HS-5 (cell line): ENCODE measurements at regions not wholly inside any gene's neighbourhood (a gene's known extent, or its start where the extent isn't known, plus 50 kb on each side); places are given as distances from the start of the nearest gene placed in this dataset.

Experiments used
- DNase-seq: peaks from one replicate; pipeline ENCODE4 v3.0.0-alpha.2; 2012; ENCODE audit warnings: low read depth

GRCh38 chr2:7891312-7891711 is 790.5 kb upstream of the ID2 start:
- DNase-seq = no peak

DNA sequence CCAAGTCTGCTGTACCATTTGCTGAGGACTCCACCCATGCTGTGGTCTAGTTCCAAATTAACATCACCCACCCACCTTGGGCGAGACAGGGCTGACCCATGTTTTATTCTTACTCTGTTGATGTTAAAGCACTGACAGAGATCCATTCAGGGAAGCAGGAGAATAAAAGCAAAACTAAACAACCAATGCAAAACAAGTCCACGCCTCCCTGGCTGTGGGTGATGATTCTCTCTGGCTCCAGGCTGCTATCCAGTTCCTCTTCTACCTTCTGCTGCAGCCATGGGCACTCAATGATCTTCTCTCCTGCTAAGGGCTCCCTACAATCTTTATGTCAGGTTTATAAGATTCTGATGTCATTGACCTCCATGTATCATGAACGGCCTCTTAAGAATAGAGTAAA is 786.6 kb upstream of the ID2 start:
- no peak for DNase-seq

- no peak for DNase-seq
These were observed 784.8 kb upstream of the ID2 start for GRCh38 chr2:7896940-7897487.

DNA sequence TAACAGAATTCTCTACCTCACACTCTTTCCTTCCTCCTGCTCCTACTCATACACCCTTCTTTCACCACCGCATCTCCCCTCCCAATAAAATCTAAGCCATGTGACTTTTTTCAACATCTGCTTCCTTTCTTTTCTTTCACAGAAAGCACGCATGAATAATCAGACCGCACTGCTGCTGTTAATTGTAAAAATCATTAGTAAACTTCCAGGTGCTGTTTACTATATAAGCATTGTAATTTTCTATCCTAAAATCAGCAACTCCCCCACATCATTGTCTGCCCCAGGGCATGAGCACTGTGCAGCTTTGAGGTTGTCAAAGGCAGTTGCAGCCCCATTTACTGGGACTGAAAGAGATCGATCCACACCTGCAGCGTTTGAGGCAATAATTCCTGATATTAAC is 782.6 kb upstream of the ID2 start:
- DNase-seq = no peak

DNA sequence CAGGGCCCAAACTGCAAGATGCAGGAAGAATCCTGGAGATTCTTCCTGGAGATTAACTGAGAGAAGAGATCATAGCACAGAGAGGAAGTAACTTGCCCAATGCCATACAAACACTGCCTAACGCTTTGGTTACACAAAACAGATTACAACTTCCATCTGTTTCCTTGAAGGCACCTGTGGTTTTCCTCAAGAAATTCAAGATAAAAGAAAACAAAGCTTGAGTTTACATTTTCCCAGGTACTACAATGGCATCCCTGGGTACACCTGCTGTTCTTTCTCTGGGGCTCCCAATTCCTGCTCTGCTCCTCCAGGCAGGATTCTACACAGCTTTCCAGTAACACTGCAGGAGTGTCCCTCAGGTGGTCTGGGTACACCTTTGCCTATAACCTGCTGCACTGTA is 781.9 kb upstream of the ID2 start:
- no peak for DNase-seq

GRCh38 chr2:7900593-7900992 is 781.3 kb upstream of the ID2 start:
- no peak for DNase-seq

DNA sequence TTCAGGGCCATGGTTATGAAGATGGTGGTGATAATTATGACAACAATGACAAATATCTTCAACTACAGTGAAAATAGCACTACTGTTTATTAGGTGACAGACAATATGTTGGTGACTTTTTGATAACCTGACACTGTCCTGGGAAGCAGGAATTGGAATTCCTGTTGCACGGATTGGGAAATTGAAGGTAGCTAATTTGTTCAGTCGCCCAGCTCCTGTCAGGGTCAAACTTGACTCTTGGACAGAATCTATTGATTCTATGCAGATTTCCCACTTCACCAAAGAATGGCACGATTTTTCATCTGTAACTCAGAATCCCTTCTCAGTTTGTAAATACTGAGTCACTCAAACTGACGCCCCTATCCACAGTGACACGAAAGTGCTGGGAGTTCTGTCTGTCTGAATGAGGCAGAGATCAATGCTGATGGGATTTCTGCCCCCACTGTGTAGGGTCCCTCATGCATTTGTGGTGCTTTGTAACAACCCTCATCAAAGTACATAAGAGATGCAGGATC is 779.5 kb upstream of the ID2 start:
- no peak for DNase-seq

GRCh38 chr2:7904319-7904718 is 777.5 kb upstream of the ID2 start:
- DNase-seq = no peak

DNA sequence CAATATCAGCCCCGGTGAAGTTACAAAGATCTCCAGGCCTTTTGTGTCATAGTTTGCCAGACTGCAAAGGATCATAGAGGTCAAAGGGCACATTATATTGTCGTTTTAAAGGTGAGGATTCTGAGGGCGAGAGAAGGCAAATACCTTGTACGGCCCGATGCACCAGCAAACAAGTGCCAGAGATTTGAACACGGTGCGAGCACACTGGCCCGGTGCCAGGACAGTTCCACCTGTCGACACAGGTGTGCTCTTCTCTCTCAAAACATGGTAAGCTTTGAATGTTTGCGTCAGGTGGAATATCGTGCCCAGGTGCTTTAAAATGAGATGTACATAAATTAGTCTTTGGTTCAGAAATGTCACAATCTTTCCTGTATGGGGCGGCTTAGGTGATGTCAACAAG is 776.1 kb upstream of the ID2 start:
- no peak for DNase-seq

DNA sequence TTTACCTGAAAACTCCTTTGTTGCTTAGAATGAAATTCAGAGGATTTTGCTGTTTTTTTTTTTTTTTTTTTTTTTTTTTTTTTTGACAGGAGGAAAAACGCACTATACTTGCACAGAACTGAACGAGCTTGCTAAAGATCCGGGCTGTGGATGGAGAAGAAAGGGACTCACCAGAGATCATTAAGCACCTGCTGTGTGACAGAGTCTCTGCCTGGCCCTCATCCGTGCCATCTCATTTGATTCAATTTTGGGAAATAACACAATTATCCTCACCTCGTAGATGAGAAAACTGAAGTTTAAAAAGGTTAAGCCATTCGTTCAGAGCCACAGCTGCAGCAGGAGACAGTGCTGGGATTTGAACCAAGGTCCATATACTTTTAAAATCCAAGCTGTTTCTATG is 775.4 kb upstream of the ID2 start:
- no peak for DNase-seq

DNA sequence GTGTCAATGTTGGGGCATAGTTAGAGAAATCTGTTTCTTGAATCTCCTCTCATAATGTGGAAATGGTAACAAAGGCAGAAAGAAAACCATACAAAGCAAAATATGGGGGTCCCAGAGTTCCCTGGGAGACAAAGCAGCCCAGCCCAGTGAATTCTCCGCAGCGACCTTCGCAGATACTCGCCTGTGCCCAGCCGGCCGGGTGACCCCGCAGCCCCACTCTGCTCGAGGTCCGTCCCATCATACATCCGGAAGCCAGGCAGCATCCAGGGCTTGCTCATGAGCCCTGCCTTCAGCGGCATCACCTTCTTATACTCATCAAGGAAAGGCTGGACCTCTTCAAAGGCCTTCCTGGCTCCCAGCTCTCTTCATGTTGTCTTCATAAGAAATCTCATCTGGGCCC is 774.8 kb upstream of the ID2 start:
- no peak for DNase-seq

- DNase-seq = no peak
These were observed 771.1 kb upstream of the ID2 start for GRCh38 chr2:7910752-7911151.

- DNase-seq = no peak
These were observed 770.7 kb upstream of the ID2 start for GRCh38 chr2:7911196-7911595.

DNA sequence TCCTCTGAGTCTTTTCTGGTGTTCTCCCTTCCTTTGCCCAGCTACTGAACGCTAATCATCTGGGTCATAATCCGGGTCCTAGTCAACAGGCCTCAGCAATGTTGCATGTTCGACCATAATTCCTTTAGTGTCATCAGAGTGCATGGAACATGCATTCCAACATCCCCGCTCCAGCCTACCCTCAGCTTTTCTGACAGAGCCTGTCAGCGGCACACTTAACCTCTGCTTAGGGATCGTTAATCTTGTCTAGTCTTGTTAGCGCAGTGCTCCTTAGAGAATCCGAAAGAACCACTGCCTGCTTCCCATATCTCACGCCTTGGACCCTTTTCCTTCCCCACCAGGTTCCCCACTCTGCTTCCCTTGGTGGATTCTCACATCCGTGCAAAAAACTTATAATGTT is 767.9 kb upstream of the ID2 start:
- no peak for DNase-seq

DNA sequence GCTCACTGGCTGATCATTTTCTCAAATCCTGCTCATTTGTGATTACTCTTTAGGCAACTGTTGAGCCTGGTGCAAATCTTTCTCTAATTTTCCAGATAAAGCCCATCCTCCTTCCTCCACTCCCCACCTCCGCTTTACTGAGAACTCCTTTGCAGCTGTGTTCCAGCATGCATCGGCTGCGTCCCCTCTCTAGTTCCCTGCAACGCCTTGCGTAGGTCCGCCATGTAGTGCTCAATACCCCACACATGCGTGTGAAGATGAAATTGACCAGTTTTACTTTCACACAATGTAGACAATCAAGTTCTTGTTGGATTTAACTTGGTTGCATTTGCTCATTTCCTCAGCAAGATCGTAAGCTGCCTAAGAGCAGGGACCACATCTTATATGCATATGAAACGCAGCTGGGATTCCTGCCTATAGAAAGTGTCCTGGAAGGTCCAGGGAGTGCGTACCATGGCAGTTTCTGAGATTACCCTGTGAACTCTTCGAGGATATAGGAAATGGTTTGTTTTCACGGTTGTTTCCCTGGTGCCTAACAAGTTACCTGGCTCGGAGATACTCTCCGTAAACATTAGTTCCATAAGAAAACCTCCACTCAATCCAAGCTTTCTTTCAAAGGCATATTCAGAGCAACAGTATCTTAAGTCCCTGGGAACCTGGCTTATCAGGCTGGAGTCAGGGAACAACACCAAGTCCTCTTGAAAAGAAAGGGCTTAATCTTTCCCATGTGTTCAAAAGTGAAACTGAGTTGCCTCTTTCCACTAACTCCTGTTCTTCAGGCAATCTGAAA is 766.4 kb upstream of the ID2 start:
- DNase-seq = no peak

DNA sequence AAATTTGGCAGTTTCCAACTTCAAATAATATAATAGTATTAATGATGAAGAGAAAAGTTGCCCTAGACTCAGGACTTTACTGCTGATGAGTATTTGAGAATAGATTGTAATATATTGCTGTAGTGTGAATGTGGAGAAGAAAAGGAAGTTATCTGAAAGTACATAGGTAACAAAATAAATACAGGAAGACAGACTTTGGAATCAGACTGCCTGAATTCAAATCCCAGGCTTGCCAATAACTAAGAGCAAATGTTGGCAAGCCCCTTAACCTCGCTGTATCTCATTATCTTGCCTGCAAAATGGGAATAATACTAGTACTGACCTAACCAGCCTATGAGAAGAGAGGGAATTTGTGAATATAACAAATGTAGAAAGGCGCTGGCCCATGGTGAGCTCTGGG is 765.2 kb upstream of the ID2 start:
- no peak for DNase-seq

- no peak for DNase-seq
These were observed 762.3 kb upstream of the ID2 start for GRCh38 chr2:7919510-7919909.

GRCh38 chr2:7924023-7924762 is 757.7 kb upstream of the ID2 start:
- no peak for DNase-seq

- DNase-seq = no peak
These were observed 756.4 kb upstream of the ID2 start for GRCh38 chr2:7925506-7925905.

- no peak for DNase-seq
These were observed 754.2 kb upstream of the ID2 start for GRCh38 chr2:7927691-7928090.

DNA sequence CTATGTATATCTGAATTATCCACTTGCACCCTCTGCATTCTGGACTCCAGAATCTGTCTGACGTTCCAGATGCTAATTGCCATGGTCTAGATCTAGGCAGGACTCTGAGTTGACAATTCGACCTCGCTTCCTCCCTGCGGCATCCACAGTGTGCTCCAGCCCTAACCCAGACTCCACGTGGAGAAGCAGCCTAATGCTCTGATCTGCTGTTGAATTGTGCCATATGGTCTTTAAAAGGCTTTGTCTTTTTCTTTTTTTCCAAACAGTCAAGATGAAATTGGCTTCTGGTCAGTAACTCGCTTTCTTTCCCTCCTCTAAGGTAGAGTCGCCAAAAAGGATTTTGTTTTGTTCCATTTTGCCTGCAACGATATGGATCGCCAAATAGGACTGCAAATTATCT is 752.6 kb upstream of the ID2 start:
- DNase-seq = no peak

DNA sequence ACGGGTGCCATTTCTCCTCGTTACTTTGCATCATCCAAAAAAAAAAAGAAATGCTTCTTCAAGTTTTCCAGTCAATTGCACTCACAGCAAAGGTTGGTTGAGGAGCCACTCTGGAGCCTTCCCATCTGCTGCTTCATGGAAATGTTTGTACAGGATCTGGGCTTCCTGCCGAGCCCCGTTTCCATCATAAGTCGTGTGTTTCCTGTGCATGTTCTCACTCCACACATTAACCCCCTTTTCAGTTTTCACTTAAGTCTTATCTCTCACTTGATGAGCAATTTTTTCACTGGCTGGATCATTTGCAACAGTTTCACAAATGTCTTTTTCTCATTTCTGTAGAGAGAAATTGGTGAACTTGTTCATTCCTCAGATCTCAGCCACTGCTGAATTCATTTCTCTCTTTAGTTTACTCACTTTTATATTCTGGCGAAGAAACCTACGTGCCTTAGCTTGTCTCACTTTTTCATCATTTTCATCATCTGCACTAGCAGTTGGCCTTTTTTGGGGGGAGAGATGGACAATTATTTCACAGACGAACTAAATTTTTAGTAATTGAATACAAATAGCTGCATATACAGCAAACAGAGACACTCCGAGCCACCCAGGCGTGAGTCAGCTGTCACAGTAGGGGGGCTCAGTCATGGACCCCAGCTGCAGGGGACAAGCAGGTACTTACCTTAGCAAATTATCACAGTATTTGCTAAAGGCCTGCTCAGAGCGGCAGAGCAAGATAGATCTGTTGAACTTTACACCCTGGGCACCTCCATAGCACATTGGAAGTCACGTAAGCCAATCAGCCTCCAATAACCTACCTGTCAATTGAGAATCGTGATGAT is 750.8 kb upstream of the ID2 start:
- no peak for DNase-seq
